GM18870 (cell line): ENCODE measurements at regions not wholly inside any gene's neighbourhood (a gene's known extent, or its start where the extent isn't known, plus 50 kb on each side); places are given as distances from the start of the nearest gene placed in this dataset.

Source experiments
- ATAC-seq: cut with Tn5 transposase; IDR thresholded peaks from one replicate; pipeline ENCODE4 v1.9.1; 2021; ENCODE audit warnings: moderate library complexity; ENCODE audit not compliant: unreplicated experiment

DNA sequence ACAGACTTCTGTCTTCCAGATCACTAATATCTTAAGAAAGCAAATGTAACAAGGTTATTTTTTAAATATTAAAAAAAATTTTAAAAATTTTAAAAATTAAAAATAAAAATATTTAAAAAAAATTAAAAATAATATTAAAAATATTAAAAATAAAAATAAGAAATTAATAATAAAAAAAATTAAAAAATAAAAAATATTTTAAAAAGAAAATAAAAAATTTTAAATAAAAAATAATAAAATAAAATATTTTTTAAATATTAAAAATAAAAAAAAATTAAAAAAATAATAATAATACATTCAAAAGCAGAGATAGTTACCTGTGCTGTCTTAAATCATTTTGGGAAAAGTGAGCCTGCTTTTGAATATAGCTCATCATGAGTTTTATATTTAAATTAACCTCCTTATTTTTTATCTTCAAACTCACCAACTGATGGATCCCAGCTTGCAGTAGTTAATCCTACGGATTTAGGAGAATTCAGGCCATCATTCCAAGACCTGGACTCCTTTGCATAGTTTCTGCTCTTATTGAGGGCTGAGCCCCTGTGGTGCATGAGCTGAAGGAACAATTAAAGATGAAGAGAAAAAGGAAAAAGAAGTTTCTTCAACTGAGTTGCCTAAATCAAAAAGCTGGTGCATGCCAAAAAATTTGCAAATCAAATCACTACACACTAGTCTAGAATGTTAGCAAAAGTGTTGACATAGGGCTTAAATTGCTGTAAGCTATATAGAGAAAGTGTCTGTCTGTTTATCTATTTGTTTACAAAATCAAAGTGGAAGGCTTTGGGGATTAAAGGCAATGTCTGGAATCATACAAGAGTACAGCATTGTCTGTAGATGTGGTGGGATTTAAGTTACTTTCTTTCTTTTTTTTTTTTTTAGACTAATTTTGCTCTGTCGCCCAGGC, 50.5 kb upstream of the ZNF438 start:
- no peak for ATAC-seq

DNA sequence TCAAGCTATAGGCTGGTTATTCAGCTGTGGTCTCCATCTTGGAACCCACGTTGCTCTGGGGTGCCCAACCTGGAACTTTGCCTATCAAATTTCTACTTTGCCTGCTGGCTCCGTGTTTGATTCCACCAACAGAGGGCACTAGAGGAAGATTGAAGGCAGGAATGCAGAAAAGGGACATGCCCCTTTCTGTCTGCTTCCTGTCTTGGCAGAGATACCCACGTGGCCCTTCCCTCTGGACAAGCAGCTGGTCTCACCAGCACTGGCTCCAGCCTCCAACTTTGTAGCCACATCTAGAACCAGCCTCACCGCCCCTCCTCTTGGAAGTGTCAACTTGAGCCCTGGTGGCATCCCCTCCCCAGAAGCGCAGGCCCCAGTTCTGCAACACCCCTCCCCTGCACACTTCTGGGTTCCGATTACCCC, 52.1 kb upstream of the ZNF438 start:
- no peak for ATAC-seq

DNA sequence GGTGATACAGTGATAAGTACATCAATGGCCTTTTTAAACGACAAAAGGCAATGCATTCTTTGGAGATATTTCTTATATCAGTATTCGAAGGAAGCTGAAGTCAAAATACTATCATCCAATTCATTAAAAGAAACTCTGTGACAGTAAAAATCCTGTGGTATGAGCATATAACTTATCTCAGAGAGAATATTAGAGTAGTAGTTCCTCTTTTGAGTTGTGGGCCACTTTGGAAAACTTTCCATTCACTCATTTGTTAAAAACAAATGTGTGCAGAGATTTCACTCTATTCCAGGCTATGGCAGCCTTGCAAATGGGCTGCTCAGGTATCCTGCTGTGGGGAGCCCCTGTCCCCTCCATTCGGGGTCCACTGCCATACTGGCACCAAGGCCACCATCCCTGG, 55.3 kb upstream of the ZNF438 start:
- no peak for ATAC-seq

DNA sequence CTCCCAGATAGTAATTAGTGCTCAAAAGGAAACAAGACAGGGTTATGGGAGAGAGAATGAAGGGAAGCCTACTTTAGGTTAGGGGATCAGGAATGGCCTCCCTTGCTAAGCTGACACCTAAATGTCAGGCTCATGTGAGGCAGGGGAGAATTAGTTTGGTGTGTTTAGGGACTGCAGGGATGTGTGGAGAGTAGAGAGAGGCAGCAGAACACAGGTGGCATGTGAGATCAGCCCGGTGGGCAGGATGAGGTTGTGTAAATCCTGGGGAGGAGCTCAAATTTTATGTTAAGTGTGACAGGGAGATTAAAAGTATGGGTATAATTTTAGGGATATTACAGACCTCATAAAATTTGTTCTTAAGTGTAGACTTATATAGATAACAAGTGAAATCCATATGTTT, 56.2 kb upstream of the ZNF438 start:
- no peak for ATAC-seq

DNA sequence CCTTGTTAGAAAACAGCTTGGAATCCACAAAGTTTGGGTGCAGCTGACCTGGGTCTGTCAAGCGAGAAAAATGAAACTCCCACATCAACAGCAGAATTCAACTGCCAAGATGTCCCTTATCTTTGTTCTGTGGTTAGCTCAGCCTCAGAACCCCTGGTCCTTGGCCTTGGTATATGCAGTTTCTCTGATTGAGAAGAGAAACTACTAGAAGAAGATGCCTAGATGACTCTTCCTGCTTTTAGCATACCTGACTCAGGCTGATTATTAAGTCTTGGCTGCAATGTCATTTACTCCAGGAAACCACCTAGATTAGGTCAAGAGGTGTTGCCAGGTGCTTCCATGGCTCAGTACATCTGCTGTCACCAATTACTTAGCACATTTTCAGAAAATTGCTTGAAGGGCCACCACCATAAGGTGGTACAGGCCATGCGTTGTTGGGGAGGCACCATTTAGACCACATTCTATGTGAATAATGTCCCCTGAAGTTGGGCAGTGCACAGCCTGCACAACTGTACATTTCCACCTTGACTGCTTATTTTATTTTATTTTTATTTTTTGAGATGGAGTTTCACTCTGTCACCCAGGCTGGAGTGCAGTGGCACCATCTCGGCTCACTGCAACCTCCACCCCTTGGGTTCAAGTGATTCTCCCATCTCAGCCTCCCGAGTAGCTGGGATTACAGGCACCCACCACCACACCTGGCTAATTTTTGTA, 59.4 kb upstream of the ZNF438 start:
- ATAC-seq = peak; percentile 86

DNA sequence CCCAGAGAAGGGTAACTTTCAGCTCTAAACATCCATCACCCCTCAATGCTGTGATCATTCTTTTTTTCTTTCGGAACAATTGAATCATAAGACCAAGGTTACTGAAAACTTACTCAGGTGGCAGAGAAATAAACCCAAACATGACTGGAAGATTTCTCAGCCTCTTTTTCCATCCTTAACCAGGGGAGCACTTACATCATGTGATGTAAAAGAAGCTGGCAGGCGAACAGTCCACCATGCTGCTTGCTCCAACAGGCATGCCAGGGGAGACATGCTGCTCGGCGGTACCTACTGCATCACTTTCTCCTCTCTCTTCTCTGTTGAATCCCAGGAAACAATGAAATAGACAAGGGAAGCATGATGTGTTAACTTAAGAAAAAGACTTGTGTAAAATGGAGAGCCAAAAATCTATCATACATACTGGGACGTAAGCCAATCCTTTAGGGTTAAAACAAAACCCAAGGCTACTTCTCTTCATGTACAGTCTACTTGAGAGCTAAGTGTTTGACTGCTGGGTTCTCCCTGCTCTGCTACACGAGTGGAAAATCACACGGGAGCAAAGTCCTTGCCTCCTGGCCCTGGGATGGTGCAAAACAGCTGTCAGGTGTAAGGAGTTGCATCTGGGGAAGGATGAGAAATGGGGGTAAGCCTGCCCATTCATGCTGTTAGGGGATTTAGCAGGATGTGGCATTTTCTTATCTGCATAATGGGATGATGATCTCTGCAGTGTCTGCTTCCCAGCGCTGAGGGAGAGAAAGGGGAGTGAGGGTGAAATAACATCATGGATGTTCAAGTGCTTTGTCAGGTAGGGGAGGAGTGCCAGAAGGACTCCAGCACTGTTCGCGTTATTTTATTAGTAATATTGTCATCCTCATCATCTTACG, 64.3 kb upstream of the ZNF438 start:
- ATAC-seq = no peak

DNA sequence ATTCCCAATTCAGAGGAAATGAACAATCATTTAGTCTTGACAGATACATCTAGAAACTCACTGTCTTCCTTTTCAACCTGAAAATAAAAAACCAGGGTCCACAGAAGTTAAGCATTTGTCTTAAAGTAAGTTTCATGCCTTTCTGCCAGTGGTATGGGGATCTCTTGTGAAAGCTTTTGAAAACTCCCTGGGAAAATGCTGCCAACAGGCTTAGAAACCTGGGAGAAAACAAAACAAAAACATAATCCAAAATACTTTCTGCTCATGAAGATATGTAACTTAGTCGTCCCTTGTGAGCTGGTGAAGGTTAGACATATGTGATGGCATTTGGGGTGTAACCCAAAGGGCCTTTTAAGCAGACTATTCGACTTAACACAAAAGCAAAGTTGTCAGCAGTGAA, 66.4 kb upstream of the ZNF438 start:
- no peak for ATAC-seq

DNA sequence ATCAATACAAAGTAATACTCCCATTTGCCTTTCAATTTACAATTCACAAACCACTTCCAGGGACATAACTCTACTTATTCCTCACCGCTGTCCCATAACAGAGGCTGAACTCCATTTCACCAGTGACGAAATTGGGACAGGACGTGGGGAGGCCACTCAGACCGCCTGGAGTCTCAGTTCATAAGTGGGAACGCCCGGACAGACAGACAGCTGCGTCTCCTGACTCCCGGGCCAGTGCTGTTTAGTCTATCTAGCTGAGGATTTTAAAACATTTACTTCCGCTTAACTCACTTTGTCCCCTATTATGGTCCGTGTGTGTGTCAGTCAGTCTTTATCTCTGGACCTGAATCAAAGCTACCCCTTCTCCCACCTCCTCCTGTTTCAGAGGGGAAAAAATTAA, 67.4 kb upstream of the ZNF438 start:
- ATAC-seq = no peak

DNA sequence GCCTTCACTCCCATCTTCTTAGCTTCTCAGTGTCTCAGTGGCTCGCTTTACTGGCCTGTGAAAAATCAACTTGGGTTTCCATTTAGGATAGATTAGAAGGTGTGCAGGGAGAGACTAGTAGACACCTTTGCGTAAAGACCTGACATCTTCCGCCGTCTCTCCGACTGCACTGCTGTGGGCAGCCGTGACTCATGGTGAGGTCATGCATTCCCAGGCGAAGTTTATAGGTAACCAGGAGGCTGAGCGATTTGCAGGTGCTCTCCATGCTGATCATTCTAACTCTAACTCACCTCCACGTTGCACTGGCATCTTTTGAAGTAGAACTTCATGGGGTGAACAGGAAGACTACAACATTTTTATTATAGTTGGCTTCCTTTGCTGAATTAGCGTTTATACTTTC, 68.0 kb upstream of the ZNF438 start:
- ATAC-seq = no peak

DNA sequence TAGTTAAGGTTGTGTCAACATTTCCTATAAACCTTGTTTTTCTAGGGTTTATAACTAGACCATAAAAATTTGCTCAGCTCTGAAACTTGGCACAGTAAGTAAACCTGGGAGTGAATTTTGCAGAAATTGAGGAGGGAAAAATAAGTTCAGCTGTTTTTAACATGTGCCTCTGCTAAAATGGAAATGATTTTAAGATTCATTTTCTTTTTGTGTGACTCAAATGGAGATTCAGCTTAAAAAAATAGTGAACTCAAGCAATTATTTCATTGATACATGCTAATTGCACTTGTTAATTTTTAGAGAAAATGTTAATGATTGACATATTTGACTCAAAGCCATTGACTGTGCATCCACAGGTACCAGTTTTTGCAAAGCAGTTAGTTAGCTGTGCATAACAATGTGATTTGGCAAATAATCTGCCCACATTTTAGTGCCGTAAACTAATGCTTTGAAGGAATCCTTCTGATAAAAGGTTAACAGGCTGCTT, 68.5 kb upstream of the ZNF438 start:
- ATAC-seq = no peak

DNA sequence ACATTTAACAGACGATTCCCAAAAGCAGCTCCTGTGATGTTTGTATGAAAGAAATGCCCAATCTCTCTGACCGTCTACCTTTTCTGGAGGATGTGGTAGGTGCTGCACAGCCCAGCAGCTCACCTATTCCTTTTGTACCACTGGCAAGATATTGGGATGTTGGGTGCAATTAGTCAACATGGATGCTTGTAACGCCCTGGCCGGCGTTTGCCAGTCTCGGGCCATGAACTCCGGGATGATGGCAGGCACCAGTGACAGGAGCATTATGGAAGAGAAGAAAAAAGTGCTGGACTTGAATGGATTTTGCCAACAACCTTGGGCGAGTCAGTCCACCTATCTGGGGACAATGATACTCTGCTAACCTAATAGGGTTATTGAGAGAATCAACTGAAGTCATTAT, 69.0 kb upstream of the ZNF438 start:
- ATAC-seq = no peak

DNA sequence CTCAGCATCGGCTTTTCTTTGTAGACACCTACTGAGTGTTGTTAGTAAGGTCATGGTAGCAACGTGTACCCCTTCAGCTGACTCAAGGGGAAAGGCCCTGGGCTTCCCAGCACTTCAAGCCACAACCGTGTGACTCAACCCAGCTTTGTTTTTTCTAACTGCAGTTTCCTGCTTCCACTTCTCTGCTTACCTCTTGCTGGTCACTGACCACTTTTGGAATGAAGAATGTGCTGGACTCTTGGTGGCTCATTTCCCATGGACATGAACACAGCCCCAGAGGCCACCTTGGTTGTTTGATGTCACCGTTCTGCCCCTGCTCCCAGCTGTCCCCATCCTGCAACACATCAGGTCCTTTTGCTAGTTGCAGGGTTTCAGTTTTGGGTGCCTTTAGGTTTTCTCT, 69.5 kb upstream of the ZNF438 start:
- no peak for ATAC-seq

DNA sequence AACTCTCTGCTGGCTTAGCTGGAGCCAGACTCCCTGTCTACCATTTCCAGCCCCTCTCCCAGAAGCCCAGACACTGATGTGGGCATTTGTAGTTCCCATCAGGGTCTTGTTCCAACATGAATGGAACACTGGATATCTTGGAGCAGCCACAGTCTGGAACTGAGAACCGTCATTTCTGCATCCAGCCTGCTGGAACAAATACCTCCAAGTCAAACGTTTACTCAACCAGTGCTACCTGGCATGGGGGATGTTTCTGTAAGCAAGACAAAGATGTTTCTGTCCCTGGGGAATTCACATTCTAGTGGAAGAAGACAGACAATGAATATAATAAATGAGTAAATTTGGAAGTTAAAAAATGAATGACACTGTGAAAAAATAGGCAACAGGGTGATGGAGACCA, 70.8 kb upstream of the ZNF438 start:
- no peak for ATAC-seq

DNA sequence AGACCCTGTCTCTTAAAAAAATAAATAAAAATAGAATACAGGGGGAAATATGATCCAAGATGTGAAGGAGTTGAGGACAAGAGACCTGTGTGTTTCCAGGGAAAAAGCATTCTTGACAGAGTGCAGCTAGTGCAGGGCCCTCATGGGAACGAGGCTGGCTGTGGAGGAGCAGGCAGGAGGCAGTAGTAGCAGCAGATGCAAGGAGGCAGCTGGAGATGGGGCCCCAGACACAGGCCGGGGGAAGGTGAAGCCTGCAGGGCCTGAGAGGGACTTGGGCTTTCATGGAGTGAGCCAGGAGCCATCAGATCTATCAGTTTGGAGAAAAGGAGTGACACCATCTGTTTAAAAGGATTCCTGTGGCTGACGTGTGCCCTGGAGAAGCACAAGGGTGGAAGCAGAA, 71.4 kb upstream of the ZNF438 start:
- ATAC-seq = no peak

DNA sequence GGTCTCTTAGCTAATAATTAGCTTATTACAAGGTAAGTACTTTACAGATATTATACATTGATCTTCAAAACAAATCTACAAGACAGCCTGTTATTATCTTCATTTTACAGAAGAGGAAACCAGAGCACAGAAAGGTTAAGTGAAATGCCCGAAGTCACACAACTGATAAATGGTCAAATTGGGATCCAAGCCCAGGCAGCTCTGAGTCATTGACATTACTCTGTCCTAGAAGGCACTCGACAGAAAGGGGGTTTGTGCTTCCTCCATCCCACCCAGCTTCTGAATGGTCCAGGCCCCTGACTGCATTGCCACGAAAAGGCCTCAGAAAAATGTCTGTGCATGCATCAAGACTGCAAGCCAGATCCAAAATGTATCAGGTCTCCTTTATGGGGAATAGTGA, 81.3 kb upstream of the ZNF438 start:
- ATAC-seq = no peak

DNA sequence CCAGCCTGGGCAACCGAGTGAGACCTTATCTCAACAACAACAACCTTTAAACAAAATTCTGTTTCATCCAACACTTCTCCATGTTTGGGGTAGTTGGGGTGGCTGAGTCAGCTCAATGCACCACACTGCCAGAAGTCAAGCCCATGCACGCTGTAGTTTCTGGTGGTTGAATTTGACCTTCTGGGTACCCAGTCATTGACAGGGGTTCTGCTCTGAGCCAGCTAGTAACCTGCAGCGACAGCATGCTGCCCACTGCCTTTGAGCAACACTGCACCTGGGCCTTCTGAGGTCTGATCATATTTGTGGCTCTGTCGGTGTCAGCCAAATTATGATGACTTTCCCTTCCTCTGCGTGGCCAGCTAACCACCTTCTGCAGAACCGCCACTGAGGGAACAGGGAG, 84.6 kb upstream of the ZNF438 start:
- no peak for ATAC-seq

DNA sequence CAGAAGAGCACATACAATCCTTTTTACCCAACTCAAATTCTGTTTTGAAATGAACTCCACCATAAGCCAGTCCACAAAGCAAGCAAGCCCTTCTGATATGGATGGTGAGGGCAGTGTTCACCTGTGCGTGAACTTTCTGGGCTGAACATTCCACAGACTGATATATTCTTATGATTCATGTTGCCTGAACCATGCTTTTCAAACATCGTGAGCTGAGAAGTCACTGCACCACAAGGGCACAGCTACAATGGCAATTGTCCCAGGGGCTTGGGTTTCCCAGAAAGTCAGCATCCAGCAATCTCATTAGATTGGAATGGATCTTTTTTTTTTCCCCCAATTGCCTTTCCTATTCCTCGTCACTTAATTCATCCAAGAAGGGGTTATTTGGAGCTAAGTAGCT, 86.9 kb upstream of the ZNF438 start:
- no peak for ATAC-seq

DNA sequence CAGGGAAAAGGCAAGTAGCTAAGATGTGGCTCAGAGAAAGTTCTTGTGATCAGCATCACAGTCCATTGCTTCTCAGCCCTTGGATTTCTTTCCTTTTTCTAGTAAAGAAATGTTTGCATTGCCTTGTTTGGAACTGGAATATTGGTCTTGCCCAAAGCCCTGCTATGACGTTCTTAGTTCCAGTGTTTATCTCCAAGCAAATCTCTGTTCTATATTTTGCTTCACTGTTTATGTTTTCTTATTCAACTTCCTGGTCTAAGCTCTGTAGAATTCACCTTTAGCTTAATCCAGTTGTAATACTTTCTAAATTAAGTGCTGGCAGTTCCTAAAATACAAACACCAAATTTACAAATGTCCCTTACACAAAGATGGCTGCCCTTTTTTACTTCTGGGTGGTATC, 88.7 kb upstream of the ZNF438 start:
- ATAC-seq = no peak

DNA sequence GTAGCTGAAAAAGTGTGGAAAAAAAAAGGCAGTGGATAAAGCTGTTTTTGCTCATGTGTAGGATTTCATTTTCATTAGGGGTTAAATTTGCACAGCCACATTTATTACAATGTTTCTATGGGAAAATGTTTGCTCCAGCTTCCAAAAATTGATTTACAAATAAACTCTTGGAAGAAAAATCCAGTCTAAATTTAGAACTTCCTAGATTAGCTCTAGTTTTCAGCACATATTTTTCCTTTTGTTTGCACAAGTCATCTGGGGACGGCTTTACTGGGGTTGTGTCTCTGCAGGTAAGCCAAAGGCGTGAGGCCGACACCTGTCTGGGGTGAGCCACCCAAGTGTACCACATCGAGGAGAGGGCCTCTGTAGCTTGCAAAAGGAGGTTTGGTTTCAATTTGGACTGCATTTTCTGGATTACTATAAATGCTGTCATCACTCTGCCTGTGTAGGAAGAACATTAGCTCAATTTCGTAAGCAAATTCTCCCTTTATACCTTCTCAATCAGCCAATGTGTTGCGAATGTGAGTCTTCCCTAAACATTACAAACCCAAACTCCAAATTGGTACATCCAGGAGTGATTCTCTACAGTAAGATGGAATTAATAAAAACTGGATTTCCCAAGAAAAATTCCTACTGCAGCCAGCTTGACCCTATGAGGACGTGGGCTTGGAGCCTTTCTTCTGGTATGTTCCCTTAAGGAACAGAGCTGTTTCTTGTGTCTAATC, 89.5 kb upstream of the ZNF438 start:
- no peak for ATAC-seq

DNA sequence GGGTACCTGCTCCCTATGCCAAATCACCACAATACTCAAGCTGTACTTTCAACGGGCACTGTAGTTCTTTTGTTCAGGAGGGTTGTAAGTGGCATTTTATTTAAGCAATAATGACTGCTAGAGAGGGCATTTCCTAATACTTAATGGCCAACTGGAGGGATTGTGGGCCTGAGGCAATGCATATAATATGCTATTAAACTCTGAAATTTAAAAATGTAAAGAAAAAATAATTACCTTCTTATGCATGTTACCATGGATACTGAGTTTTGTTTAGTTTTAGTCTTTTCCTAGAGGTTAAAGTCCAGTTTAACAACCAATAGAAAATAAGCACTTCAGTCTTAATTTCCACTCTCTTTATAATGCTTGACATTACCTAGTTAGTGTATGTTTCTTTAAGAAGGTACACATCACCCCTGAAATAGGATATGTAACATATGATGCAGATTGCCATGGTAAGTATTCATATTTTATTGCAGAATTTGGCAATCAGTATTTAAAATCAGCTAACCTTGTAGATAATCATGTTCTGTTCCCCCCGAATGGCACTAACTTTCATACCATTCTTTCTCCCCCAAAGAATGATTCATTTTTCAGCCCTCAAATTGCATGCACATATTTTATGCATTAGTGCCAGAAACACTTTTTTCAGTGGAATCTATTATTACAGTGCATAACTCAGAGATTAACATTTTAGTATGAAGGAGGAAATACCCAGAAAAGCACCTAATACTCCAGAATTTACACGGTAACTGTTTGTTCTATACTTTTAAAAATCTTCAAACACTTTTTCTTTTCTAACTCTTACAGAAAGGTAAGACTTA, 90.3 kb upstream of the ZNF438 start:
- no peak for ATAC-seq
